HepG2 (cell line): ENCODE measurements at regions not wholly inside any gene's neighbourhood (a gene's known extent, or its start where the extent isn't known, plus 50 kb on each side); places are given as distances from the start of the nearest gene placed in this dataset.

Experiments used
- ATAC-seq: fragments of 200-7000 bp; cut with Tn5 transposase; 3 replicates; pipeline ENCODE4 v1.9.1; 2020; ENCODE audit warnings: mild to moderate bottlenecking, moderate library complexity
- BruUV-seq: library from RNA; stranded (reverse); fragments of 400-500 nt; replicated peaks from 2 replicates; lab custom pipeline; 2021; lab: Mats Ljungman, UMichigan
- CTCF ChIA-PET: fragments of 300-600 bp; formaldehyde crosslinking; extraction: SDS; loops from one replicate; lab custom pipeline; 2021; ENCODE audit warnings: low total read pairs, inconsistent platforms, low intra/inter-chr PET ratio; lab: Yijun Ruan, JAX
- POLR2A ChIA-PET: fragments of 350-600 bp; sonication (Branson Sonifier 250); formaldehyde crosslinking; loops from one replicate; lab custom pipeline; 2020; ENCODE audit warnings: antibody characterized with exemption, inconsistent platforms; lab: Yijun Ruan, JAX
- DNase-seq: peaks from one replicate; pipeline ENCODE4 v3.0.0-alpha.2; 2015; ENCODE audit warnings: low spot score
- FAIRE-seq: peaks from 3 replicates; lab custom pipeline; 2011; peaks lifted over from hg19 to GRCh38; lab: Jason Lieb, UNC
- H2AFZ ChIP-seq: one replicate; pipeline ENCODE4 v1.6.1; 2011; ENCODE audit warnings: low read length, inconsistent platforms
- H3K27ac ChIP-seq: fragments of 300-600 bp; 3 replicates; pipeline ENCODE4 v1.8.0; 2011; ENCODE audit warnings: mixed run types, mild to moderate bottlenecking, mixed read lengths, low read length, inconsistent platforms; ENCODE audit not compliant: insufficient read depth; ENCODE audit errors: extremely low read length
- H3K27me3 ChIP-seq, 2 experiments: fragments of 200-600 bp in 1 of 2; 2 replicates in 1 of 2; 3 replicates in 1 of 2; pipeline versions ENCODE4 v1.6.0 to v1.8.0; 2011; ENCODE audit warnings: low read length in 2 of 2, mild to moderate bottlenecking in 2 of 2, moderate library complexity in 2 of 2, inconsistent platforms in 1 of 2; ENCODE audit not compliant: insufficient read depth in 2 of 2, control insufficient read depth in 1 of 2
- H3K36me3 ChIP-seq, 2 experiments: fragments of 200-600 bp in 1 of 2; replicated peaks in 1 of 2; 2 replicates in 1 of 2; 3 replicates in 1 of 2; pipeline versions ENCODE4 v1.5.1 to v1.8.0; 2011; ENCODE audit warnings: low read length in 2 of 2, inconsistent platforms in 1 of 2; ENCODE audit not compliant: insufficient read depth in 2 of 2, control insufficient read depth in 1 of 2
- H3K4me1 ChIP-seq: 2 replicates; pipeline ENCODE4 v1.5.1; 2012; ENCODE audit warnings: low read length, inconsistent platforms; ENCODE audit not compliant: insufficient read depth
- H3K4me2 ChIP-seq: 2 replicates; pipeline ENCODE4 v1.6.0; 2011; ENCODE audit warnings: low read depth, low read length, inconsistent platforms
- H3K4me3 ChIP-seq, 3 experiments: fragments of 200-600 bp in 1 of 3; sonication (generic), shearing (Covaris generic) in 1 of 3; replicated peaks in 1 of 3; 2 replicates each; pipeline ENCODE4 v1.5.1; 2011 to 2016; ENCODE audit warnings: low read length in 3 of 3, inconsistent platforms in 2 of 3, low read depth in 2 of 3, mild to moderate bottlenecking in 2 of 3, control low read depth in 1 of 3, mixed read lengths in 1 of 3; ENCODE audit not compliant: insufficient read depth in 1 of 3
- H3K79me2 ChIP-seq: one replicate; pipeline ENCODE4 v1.6.1; 2011; ENCODE audit warnings: low read length, inconsistent platforms; ENCODE audit not compliant: insufficient read depth
- H3K9ac ChIP-seq: 2 replicates; pipeline ENCODE4 v1.6.0; 2011; ENCODE audit warnings: mild to moderate bottlenecking, low read depth, low read length, inconsistent platforms; ENCODE audit not compliant: insufficient read depth
- H3K9me3 ChIP-seq: 2 replicates; pipeline ENCODE4 v1.5.1; 2012; ENCODE audit warnings: mild to moderate bottlenecking, low read length
- H4K20me1 ChIP-seq: 2 replicates; pipeline ENCODE4 v1.6.0; 2011; ENCODE audit warnings: inconsistent platforms, mild to moderate bottlenecking, low read length, moderate library complexity; ENCODE audit not compliant: insufficient read depth
- ASH2L ChIP-seq: fragments of 300-600, 200-600 bp; sonication (generic); IDR thresholded peaks from 2 replicates; pipeline ENCODE4 v1.7.0; 2017; ENCODE audit warnings: low read depth, mild to moderate bottlenecking, moderate library complexity, mixed read lengths, low read length; ENCODE audit not compliant: insufficient read length
- FOSL2 ChIP-seq: sonication (generic); formaldehyde crosslinking; IDR thresholded peaks from 2 replicates; pipeline ENCODE4 v1.4.0; 2020; ENCODE audit warnings: missing genetic modification reagents
- RARA ChIP-seq: IDR thresholded peaks from 2 replicates; pipeline ENCODE4 v1.6.1; 2016; ENCODE audit warnings: missing genetic modification reagents, missing compliant biosample characterization
- SOX6 ChIP-seq, 2 experiments: fragments of 450-650 bp in 1 of 2; sonication (generic) in 1 of 2; formaldehyde crosslinking in 1 of 2; IDR thresholded peaks; 2 replicates each; pipeline versions ENCODE4 v1.4.0 to v1.6.1; 2017 to 2020; ENCODE audit warnings: antibody characterized with exemption in 1 of 2, mild to moderate bottlenecking in 1 of 2, missing genetic modification reagents in 1 of 2
- whole genome bisulfite sequencing: methylation state at CpG from one replicate; pipeline ENCODE4 v1.1.6; 2017; ENCODE audit warnings: low lambda C conversion rate; 5-methylcytosine and 5-hydroxymethylcytosine counted together
- in situ Hi-C: cut with HindIII; loops from 2 replicates; pipeline ENCODE4 v1.10.0; 2017; ENCODE audit warnings: low pct_unique_long_range_greater_than_20kb; ENCODE audit not compliant: extremely low pct_ligation_motif_present
- intact Hi-C: fragments of 100-400 bp; cut with micrococcal nuclease; formaldehyde crosslinking; loops from one replicate; pipeline ENCODE4 v1.10.0; 2022; ENCODE audit not compliant: unreplicated experiment

DNA sequence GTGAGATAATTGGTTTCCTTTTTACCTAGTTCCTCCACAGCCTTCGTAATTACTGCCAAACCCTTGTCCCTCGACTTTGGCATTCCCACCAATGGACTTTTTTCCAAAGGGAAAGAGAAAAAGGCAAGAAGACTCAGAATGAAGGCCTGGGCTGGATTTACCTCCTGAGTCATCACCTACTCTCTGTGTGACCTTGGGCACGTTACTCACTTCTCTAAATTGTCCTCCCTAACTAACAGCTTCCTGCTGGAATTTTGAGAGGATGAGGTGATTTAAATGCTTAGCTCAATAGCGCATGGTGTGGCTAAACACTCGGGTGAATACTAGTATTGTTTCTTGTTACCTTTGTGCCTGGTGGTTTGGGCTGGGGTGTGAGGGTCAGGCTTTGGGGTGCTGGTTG is 146.6 kb downstream of the DHX35 start:
- Histone ChIP-seq H3K9me3 (no peaks in the 10 kb centered on the region), H3K79me2 (no peaks in the 10 kb centered on the region), H3K27ac (no peak overlapping the region), H3K4me1 (peaks cover 19% of the 10 kb centered on the region; the same call in 1 of the 2 replicates), H2AFZ (no peak overlapping the region), H3K36me3 (no peaks in the 10 kb centered on the region), H3K4me3 (no peak overlapping the region), H3K27me3 (peaks cover 4 to 23% of the 10 kb centered on the region in 2 experiments; a peak in 4 of 5 replicates), H3K4me2 (no peak overlapping the region), H4K20me1 (peaks cover 2% of the 10 kb centered on the region; the same call in 1 of the 2 replicates), H3K9ac (no peak overlapping the region)
- TF ChIP-seq FOSL2 (CRISPR knock-in tag) (0 out of 2 replicates have a peak, but pooled peaks have one; percentile 35), SOX6 (IDR thresholded peaks at IDR 0.05) (no peak), SOX6 (CRISPR knock-in tag; IDR thresholded peaks at IDR 0.05) (no peak)
- ATAC-seq (no peak; the same call in 2 of the 3 replicates), DNase-seq (peak; percentile 50), FAIRE-seq (peak; percentile 55)
- ChIA-PET POLR2A (no interaction called here), CTCF (no interaction called here)
- no TSS peak for BruUV-seq
- WGBS = 2% methylated on average over 5 of the region's 5 CpGs
- intact Hi-C loops = no loop called here
- in situ Hi-C loops = no loop called here

DNA sequence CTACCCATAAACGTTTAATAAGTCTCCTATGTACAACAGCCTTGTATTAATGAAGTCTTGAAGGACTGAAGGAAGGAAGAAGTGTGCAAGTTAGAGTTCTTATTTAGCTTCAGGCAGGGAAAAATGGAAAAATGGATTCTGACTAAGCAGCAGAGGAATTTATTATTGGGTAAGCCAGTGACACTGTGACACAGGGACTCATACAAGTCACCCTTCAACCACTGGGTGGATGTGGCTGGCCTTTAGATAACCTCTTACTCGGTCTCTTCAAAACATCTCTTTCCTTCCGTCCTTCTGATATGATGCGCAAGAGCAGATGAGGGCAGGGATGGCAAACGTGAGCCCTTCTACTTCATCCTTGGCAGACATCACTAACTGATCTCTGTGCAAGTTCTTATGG is 145.6 kb downstream of the DHX35 start:
- WGBS = 12% methylated on average over 5 of the region's 5 CpGs
- in situ Hi-C loops = no loop called here
- no peak overlapping the region for H3K9ac ChIP-seq
- no peak overlapping the region for H3K4me2 ChIP-seq
- intact Hi-C loops = loop anchor here (2.0 kb wide), 1 partner anchor 53 kb away; no protein-coding TSS in a partner anchor
- H3K9me3 ChIP-seq = no peaks in the 10 kb centered on the region
- no peaks in the 10 kb centered on the region for H3K36me3 ChIP-seq
- TF ChIP-seq RARA (peak; percentile 37; the same call in 1 of the 2 replicates), ASH2L (no peak)
- H3K79me2 ChIP-seq = no peaks in the 10 kb centered on the region
- no peak overlapping the region for H3K4me3 ChIP-seq
- no peak overlapping the region for H3K27ac ChIP-seq
- ATAC-seq (no peak), DNase-seq (peak; percentile 42), FAIRE-seq (no peak)
- peaks cover 4 to 23% of the 10 kb centered on the region in 2 experiments; a peak in 4 of 5 replicates for H3K27me3 ChIP-seq
- H4K20me1 ChIP-seq = peaks cover 2% of the 10 kb centered on the region; the same call in 1 of the 2 replicates
- H2AFZ ChIP-seq = no peak overlapping the region
- peaks cover 19% of the 10 kb centered on the region; the same call in 1 of the 2 replicates for H3K4me1 ChIP-seq
- ChIA-PET CTCF (no interaction called here), POLR2A (no interaction called here)
- BruUV-seq = no TSS peak
